Nucleus accumbens (tissue), 56 donors: ENCODE measurements at regions not wholly inside any gene's neighbourhood (a gene's known extent, or its start where the extent isn't known, plus 50 kb on each side); places are given as distances from the start of the nearest gene placed in this dataset.

Source experiments
- DNase-seq, 56 donors: peaks; one replicate each; lab custom pipeline; 2025; lab: John Stamatoyannopoulos, UW

- DNase-seq = no peak
Observed at GRCh38 chr21:26412885-26413284, 160.2 kb downstream of the CYYR1 start.

GRCh38 chr21:26409735-26410134 lies 163.4 kb downstream of the CYYR1 start:
- no peak for DNase-seq

- no peak for DNase-seq
Observed at GRCh38 chr21:26408511-26408910, 164.6 kb downstream of the CYYR1 start.

- DNase-seq = no peak
Observed at GRCh38 chr21:26406526-26406925, 166.6 kb downstream of the CYYR1 start.

GRCh38 chr21:26405735-26406361 lies 167.2 kb downstream of the CYYR1 start:
- peak in 2 of 56 donors; percentile 10 for DNase-seq

GRCh38 chr21:26405071-26405470 lies 168.0 kb downstream of the CYYR1 start:
- DNase-seq = no peak

GRCh38 chr21:26404288-26404687 lies 168.8 kb downstream of the CYYR1 start:
- DNase-seq = no peak

GRCh38 chr21:26403321-26403720 lies 169.8 kb downstream of the CYYR1 start:
- DNase-seq = no peak

GRCh38 chr21:26397545-26397944 lies 175.5 kb downstream of the CYYR1 start:
- no peak for DNase-seq

- no peak for DNase-seq
Observed at GRCh38 chr21:26394341-26394740, 178.7 kb downstream of the CYYR1 start.

- DNase-seq = no peak
Observed at GRCh38 chr21:26391166-26391565, 181.9 kb downstream of the CYYR1 start.

- no peak for DNase-seq
Observed at GRCh38 chr21:26389971-26390641, 183.0 kb downstream of the CYYR1 start.

- DNase-seq = no peak
Observed at GRCh38 chr21:26388731-26389231, 184.3 kb downstream of the CYYR1 start.

GRCh38 chr21:26385721-26386120 lies 187.4 kb downstream of the CYYR1 start:
- no peak for DNase-seq

- no peak for DNase-seq
Observed at GRCh38 chr21:26379561-26379960, 193.5 kb downstream of the CYYR1 start.

GRCh38 chr21:26377111-26377694 lies 195.9 kb downstream of the CYYR1 start:
- no peak for DNase-seq

GRCh38 chr21:26374817-26375216 lies 198.3 kb downstream of the CYYR1 start:
- no peak for DNase-seq

- peak in 1 of 56 donors; percentile 1 for DNase-seq
Observed at GRCh38 chr21:26368591-26369320, 198.2 kb upstream of the APP start.

GRCh38 chr21:26366781-26367180 lies 196.2 kb upstream of the APP start:
- no peak for DNase-seq

GRCh38 chr21:26365849-26366248 lies 195.3 kb upstream of the APP start:
- no peak for DNase-seq

- DNase-seq = no peak
Observed at GRCh38 chr21:26351661-26352060, 181.1 kb upstream of the APP start.
